Keratinocyte (primary cell): ENCODE measurements at regions not wholly inside any gene's neighbourhood (a gene's known extent, or its start where the extent isn't known, plus 50 kb on each side); places are given as distances from the start of the nearest gene placed in this dataset.

Experiments used
- DNase-seq: peaks from one replicate; pipeline ENCODE4 v3.0.0-alpha.2; 2011; ENCODE audit warnings: low read depth, missing footprints, low spot score
- FAIRE-seq: peaks from 2 replicates; lab custom pipeline; 2011; peaks lifted over from hg19 to GRCh38; lab: Jason Lieb, UNC
- H2AFZ ChIP-seq: 2 replicates; pipeline ENCODE4 v1.6.0; 2012; ENCODE audit warnings: low read length, control low read depth, inconsistent platforms; ENCODE audit not compliant: control insufficient read depth
- H3K27ac ChIP-seq: 2 replicates; pipeline ENCODE4 v1.5.1; 2011; ENCODE audit warnings: low read length; ENCODE audit not compliant: control insufficient read depth, insufficient read depth
- H3K27me3 ChIP-seq: 3 replicates; pipeline ENCODE4 v1.6.0; 2011; ENCODE audit warnings: low read length; ENCODE audit not compliant: control insufficient read depth, insufficient read depth; ENCODE audit errors: extremely low read depth
- H3K36me3 ChIP-seq, 2 experiments: 2 replicates in 1 of 2; 3 replicates in 1 of 2; pipeline ENCODE4 v1.5.1; 2011; ENCODE audit warnings: low read length in 2 of 2, mild to moderate bottlenecking in 1 of 2; ENCODE audit not compliant: control insufficient read depth in 2 of 2, insufficient read depth in 2 of 2; ENCODE audit errors: extremely low read depth in 1 of 2
- H3K4me1 ChIP-seq: 3 replicates; pipeline ENCODE4 v1.5.1; 2011; ENCODE audit warnings: low read length; ENCODE audit not compliant: control insufficient read depth, insufficient read depth; ENCODE audit errors: extremely low read depth
- H3K4me2 ChIP-seq: 3 replicates; pipeline ENCODE4 v1.6.0; 2011; ENCODE audit warnings: low read depth, low read length; ENCODE audit not compliant: control insufficient read depth, insufficient read depth; ENCODE audit errors: extremely low read depth
- H3K4me3 ChIP-seq, 3 experiments: fragments of 200-600 bp in 1 of 3; sonication (generic) in 1 of 3; 2 replicates in 2 of 3; 3 replicates in 1 of 3; pipeline ENCODE4 v1.5.1; 2011 to 2016; ENCODE audit warnings: low read length in 3 of 3, mild to moderate bottlenecking in 3 of 3, control low read depth in 2 of 3, inconsistent platforms in 1 of 3, low read depth in 1 of 3, mixed read lengths in 1 of 3, mixed run types in 1 of 3, moderate library complexity in 1 of 3; ENCODE audit not compliant: control insufficient read depth in 2 of 3, insufficient read depth in 2 of 3; ENCODE audit errors: extremely low read depth in 1 of 3
- H3K79me2 ChIP-seq: 2 replicates; pipeline ENCODE4 v1.6.0; 2012; ENCODE audit warnings: low read length; ENCODE audit not compliant: control insufficient read depth, insufficient read depth
- H3K9ac ChIP-seq: 3 replicates; pipeline ENCODE4 v1.6.0; 2011; ENCODE audit warnings: low read length; ENCODE audit not compliant: control insufficient read depth, insufficient read depth; ENCODE audit errors: extremely low read depth
- H3K9me1 ChIP-seq: 3 replicates; pipeline ENCODE4 v1.6.0; 2011; ENCODE audit warnings: low read length; ENCODE audit not compliant: control insufficient read depth, insufficient read depth; ENCODE audit errors: extremely low read depth
- H3K9me3 ChIP-seq: 2 replicates; pipeline ENCODE4 v1.5.1; 2012; ENCODE audit warnings: low read depth, low read length; ENCODE audit not compliant: control insufficient read depth
- H4K20me1 ChIP-seq: 3 replicates; pipeline ENCODE4 v1.6.0; 2011; ENCODE audit warnings: low read length; ENCODE audit not compliant: control insufficient read depth, insufficient read depth; ENCODE audit errors: extremely low read depth
- EZH2 ChIP-seq: IDR thresholded peaks from one replicate; pipeline ENCODE4 v1.6.1; 2012; ENCODE audit warnings: inconsistent platforms, mild to moderate bottlenecking, low read length, moderate library complexity
- dilution Hi-C: fragments of 300-500 bp; cut with MboI; formaldehyde crosslinking; loops from one replicate; pipeline ENCODE4 v1.7.0; 2020; ENCODE audit warnings: low sequenced_read_pairs; ENCODE audit not compliant: extremely low pct_ligation_motif_present
- TF ChIP-seq, protein P1 (sequence below), 3 experiments: IDR thresholded peaks in 1 of 3; conservative IDR thresholded peaks in 1 of 3; optimal IDR thresholded peaks in 1 of 3; 2 replicates in 2 of 3; 3 replicates in 1 of 3; pipeline versions ENCODE3 to v1.5.1; 2011; ENCODE audit warnings: low read length in 3 of 3, mild to moderate bottlenecking in 3 of 3, moderate library complexity in 2 of 3, control low read depth in 1 of 3, inconsistent platforms in 1 of 3; ENCODE audit not compliant: insufficient read depth in 2 of 3; ENCODE audit errors: extremely low read depth in 1 of 3

DNA sequence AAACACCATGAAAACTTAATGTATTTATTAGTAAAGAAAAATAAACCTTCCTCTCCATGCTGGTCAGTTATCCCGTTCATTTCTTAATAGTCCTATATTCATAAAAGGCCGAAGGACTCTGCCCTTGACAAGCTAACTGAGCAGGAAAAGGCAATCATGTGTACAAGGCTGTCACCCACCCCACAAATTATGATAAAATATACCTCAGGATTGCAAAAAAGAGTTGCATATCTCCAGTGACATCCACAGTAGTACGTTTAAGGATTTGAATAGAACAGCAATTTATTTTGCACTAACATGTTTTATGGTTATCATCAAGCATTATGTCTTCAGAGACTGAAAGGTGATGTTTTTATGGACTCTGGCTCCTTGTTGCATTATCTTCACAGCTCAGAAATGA lies 157.6 kb downstream of the FOXB1 start:
- H3K27me3 ChIP-seq = peaks cover 2% of the 10 kb centered on the region
- no peak for TF ChIP-seq EZH2
- TF ChIP-seq, protein P1, sequence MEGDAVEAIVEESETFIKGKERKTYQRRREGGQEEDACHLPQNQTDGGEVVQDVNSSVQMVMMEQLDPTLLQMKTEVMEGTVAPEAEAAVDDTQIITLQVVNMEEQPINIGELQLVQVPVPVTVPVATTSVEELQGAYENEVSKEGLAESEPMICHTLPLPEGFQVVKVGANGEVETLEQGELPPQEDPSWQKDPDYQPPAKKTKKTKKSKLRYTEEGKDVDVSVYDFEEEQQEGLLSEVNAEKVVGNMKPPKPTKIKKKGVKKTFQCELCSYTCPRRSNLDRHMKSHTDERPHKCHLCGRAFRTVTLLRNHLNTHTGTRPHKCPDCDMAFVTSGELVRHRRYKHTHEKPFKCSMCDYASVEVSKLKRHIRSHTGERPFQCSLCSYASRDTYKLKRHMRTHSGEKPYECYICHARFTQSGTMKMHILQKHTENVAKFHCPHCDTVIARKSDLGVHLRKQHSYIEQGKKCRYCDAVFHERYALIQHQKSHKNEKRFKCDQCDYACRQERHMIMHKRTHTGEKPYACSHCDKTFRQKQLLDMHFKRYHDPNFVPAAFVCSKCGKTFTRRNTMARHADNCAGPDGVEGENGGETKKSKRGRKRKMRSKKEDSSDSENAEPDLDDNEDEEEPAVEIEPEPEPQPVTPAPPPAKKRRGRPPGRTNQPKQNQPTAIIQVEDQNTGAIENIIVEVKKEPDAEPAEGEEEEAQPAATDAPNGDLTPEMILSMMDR (optimal IDR thresholded peaks at IDR 0.05 in 1 of 3, IDR thresholded peaks at IDR 0.05 in 1 of 3, conservative IDR thresholded peaks at IDR 0.05 in 1 of 3; ENCODE audit: extremely low read depth in 1 of 3, insufficient read depth in 2 of 3, low read length in 3 of 3) = no peak

GRCh38 chr15:60162251-60162967 lies 158.3 kb downstream of the FOXB1 start:
- Histone ChIP-seq H3K27ac (no peak overlapping the region), H3K79me2 (no peaks in the 10 kb centered on the region), H3K4me3 (no peak overlapping the region), H4K20me1 (no peaks in the 10 kb centered on the region), H3K4me2 (no peak overlapping the region), H3K9me3 (no peaks in the 10 kb centered on the region), H3K27me3 (peaks cover 2% of the 10 kb centered on the region), H2AFZ (no peak overlapping the region), H3K9me1 (no peaks in the 10 kb centered on the region), H3K36me3 (no peaks in the 10 kb centered on the region), H3K9ac (no peak overlapping the region), H3K4me1 (no peaks in the 10 kb centered on the region)
- dilution Hi-C loops = no loop called here
- no peak for FAIRE-seq
- DNase-seq = no peak
- no peak for TF ChIP-seq EZH2
- TF ChIP-seq, protein P1 (optimal IDR thresholded peaks at IDR 0.05 in 1 of 3, IDR thresholded peaks at IDR 0.05 in 1 of 3, conservative IDR thresholded peaks at IDR 0.05 in 1 of 3; ENCODE audit: extremely low read depth in 1 of 3, insufficient read depth in 2 of 3, low read length in 3 of 3) = no peak

More for the DNA sequence above, 157.6 kb downstream of the FOXB1 start:
- FAIRE-seq (no peak), DNase-seq (no peak)
- H3K9me3 ChIP-seq = no peaks in the 10 kb centered on the region
- H3K4me1 ChIP-seq = no peaks in the 10 kb centered on the region
- H3K79me2 ChIP-seq = no peaks in the 10 kb centered on the region
- no peak overlapping the region for H3K4me3 ChIP-seq
- no peak overlapping the region for H3K4me2 ChIP-seq
- no peak overlapping the region for H3K9ac ChIP-seq
- no peaks in the 10 kb centered on the region for H3K36me3 ChIP-seq
- no peaks in the 10 kb centered on the region for H3K9me1 ChIP-seq
- H2AFZ ChIP-seq = no peak overlapping the region
- H3K27ac ChIP-seq = no peak overlapping the region
- H4K20me1 ChIP-seq = no peaks in the 10 kb centered on the region
- dilution Hi-C loops = no loop called here
